ENCODE measurements at regions not wholly inside any gene's neighbourhood (a gene's known extent, or its start where the extent isn't known, plus 50 kb on each side); places are given as distances from the start of the nearest gene placed in this dataset.

DNA sequence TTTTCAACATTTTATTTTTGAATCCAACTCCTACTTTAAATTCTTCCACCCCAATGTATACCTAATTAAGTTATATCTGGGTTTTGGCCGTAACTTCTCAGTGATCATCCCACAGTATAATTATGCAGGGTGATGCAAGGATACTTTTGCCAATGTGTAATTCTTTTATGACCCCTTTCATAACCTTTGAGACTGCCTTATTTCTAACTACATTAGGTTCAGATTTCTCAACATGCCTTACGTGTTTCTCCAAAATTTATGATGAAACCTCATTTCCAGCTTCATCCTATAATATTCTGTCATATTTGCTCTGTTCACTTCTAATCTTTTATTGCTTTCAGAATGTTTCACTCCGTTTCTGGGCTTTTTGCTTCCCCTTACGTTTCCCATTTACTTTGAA is 1229.6 kb upstream of the ALCAM start:
- no peak for TF ChIP-seq EZH2 (optimal IDR thresholded peaks at IDR 0.05; ENCODE audit: low read depth, low read length)
- TF ChIP-seq, protein P1, sequence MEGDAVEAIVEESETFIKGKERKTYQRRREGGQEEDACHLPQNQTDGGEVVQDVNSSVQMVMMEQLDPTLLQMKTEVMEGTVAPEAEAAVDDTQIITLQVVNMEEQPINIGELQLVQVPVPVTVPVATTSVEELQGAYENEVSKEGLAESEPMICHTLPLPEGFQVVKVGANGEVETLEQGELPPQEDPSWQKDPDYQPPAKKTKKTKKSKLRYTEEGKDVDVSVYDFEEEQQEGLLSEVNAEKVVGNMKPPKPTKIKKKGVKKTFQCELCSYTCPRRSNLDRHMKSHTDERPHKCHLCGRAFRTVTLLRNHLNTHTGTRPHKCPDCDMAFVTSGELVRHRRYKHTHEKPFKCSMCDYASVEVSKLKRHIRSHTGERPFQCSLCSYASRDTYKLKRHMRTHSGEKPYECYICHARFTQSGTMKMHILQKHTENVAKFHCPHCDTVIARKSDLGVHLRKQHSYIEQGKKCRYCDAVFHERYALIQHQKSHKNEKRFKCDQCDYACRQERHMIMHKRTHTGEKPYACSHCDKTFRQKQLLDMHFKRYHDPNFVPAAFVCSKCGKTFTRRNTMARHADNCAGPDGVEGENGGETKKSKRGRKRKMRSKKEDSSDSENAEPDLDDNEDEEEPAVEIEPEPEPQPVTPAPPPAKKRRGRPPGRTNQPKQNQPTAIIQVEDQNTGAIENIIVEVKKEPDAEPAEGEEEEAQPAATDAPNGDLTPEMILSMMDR (IDR thresholded peaks at IDR 0.05; ENCODE audit: low read length): no peak

All from MM.1S (cell line).